ENCODE measurements at regions not wholly inside any gene's neighbourhood (a gene's known extent, or its start where the extent isn't known, plus 50 kb on each side); places are given as distances from the start of the nearest gene placed in this dataset.
"Not testable (repeated sequence)": the region's sequence is repeated elsewhere in the genome, so short reads cannot be mapped to it uniquely, and the experiment has no call there.

- not testable (repeated sequence) for TF ChIP-seq CTCF (IDR thresholded peaks at IDR 0.05; ENCODE audit: borderline replicate concordance, extremely low read depth, low read length, poor library complexity, severe bottlenecking); EZH2 (IDR thresholded peaks at IDR 0.05; ENCODE audit: borderline replicate concordance, low read depth, low read length, severe bottlenecking)
Observed at GRCh38 chr1:148280831-148281572, 128.9 kb upstream of the NBPF11 start.
